DND-41 (cell line): ENCODE measurements at regions not wholly inside any gene's neighbourhood (a gene's known extent, or its start where the extent isn't known, plus 50 kb on each side); places are given as distances from the start of the nearest gene placed in this dataset.

Experiments used
- EZH2 ChIP-seq: IDR thresholded peaks from 3 replicates; pipeline ENCODE4 v1.6.1; 2012; ENCODE audit warnings: borderline replicate concordance, low read depth, mild to moderate bottlenecking, moderate library complexity, low read length, inconsistent platforms; ENCODE audit not compliant: severe bottlenecking
- TF ChIP-seq, protein P1 (sequence below): IDR thresholded peaks from 2 replicates; pipeline ENCODE4 v1.5.1; 2012; ENCODE audit warnings: borderline replicate concordance, low read length, moderate library complexity, mild to moderate bottlenecking; ENCODE audit not compliant: poor library complexity, severe bottlenecking; ENCODE audit errors: extremely low read depth

DNA sequence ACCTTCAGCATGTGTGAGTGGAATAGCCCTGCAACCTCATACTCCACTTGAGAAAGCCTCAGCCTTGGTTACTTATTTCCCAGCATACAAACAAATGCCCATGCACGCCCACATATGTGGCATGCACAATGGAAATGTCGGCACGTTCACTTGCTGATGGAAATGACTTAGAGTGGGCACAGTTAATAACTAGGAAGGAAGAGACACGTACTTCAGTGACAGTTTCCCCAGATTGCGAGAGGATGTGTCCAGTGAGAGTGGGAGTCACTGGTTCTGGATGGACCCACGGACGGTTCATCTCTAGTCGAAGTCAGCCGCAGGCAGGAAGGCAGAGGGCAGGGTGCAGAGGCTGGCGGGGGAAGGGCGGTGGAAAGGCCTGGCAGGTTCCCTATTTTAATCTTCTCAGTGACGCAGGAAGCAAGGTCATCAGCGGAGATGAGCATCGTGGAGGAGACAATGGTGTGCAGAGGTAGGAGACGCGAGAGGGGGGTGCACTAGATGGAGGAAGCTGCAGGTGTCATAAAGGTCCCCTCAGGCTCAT, 350.7 kb upstream of the MYT1L start:
- TF ChIP-seq, protein P1, sequence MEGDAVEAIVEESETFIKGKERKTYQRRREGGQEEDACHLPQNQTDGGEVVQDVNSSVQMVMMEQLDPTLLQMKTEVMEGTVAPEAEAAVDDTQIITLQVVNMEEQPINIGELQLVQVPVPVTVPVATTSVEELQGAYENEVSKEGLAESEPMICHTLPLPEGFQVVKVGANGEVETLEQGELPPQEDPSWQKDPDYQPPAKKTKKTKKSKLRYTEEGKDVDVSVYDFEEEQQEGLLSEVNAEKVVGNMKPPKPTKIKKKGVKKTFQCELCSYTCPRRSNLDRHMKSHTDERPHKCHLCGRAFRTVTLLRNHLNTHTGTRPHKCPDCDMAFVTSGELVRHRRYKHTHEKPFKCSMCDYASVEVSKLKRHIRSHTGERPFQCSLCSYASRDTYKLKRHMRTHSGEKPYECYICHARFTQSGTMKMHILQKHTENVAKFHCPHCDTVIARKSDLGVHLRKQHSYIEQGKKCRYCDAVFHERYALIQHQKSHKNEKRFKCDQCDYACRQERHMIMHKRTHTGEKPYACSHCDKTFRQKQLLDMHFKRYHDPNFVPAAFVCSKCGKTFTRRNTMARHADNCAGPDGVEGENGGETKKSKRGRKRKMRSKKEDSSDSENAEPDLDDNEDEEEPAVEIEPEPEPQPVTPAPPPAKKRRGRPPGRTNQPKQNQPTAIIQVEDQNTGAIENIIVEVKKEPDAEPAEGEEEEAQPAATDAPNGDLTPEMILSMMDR: no peak
- TF ChIP-seq EZH2: no peak
